Stimulated activated CD4-positive, alpha-beta T cell treated with anti-CD3 and anti-CD28 coated beads, Interleukin-12 subunit alpha, Interleukin-12 subunit beta, amount 100 ng/mL, for 24 hours (primary cell): ENCODE measurements at regions not wholly inside any gene's neighbourhood (a gene's known extent, or its start where the extent isn't known, plus 50 kb on each side); places are given as distances from the start of the nearest gene placed in this dataset.

Experiments used
- DNase-seq, 2 experiments: peaks; one replicate each; pipeline ENCODE4 v3.0.0-alpha.2; 2020; ENCODE audit warnings: low read depth in 2 of 2

GRCh38 chr13:22001336-22001735 is 330.5 kb downstream of the FGF9 start:
- DNase-seq: no peak

- DNase-seq: no peak
Observed at GRCh38 chr13:22002893-22003292, 332.0 kb downstream of the FGF9 start.

- no peak for DNase-seq
Observed at GRCh38 chr13:22009500-22009899, 338.6 kb downstream of the FGF9 start.

DNA sequence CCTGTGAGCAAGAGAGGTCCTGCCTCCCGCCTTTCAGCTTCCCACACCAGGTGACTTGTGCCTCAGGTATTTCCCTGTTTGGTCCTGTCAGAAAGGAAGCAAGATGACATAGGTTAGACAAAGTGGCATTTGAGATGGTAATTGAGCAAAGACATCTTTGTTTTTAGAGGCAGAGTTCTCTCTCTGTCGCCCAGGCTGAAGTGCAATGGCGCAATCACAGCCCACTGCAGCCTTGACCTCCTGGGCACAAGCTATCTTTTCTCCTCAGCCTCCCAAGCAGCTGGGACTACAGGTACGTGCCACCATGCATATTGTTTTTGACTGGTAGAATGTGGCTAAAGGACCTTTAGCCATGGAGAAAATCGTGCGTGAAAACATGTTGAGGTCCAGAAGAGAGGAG is 339.1 kb downstream of the FGF9 start:
- DNase-seq: no peak

GRCh38 chr13:22012686-22013085 is 341.8 kb downstream of the FGF9 start:
- no peak for DNase-seq

GRCh38 chr13:22014469-22014868 is 343.6 kb downstream of the FGF9 start:
- DNase-seq: no peak

GRCh38 chr13:22017226-22017625 is 346.4 kb downstream of the FGF9 start:
- no peak for DNase-seq

DNA sequence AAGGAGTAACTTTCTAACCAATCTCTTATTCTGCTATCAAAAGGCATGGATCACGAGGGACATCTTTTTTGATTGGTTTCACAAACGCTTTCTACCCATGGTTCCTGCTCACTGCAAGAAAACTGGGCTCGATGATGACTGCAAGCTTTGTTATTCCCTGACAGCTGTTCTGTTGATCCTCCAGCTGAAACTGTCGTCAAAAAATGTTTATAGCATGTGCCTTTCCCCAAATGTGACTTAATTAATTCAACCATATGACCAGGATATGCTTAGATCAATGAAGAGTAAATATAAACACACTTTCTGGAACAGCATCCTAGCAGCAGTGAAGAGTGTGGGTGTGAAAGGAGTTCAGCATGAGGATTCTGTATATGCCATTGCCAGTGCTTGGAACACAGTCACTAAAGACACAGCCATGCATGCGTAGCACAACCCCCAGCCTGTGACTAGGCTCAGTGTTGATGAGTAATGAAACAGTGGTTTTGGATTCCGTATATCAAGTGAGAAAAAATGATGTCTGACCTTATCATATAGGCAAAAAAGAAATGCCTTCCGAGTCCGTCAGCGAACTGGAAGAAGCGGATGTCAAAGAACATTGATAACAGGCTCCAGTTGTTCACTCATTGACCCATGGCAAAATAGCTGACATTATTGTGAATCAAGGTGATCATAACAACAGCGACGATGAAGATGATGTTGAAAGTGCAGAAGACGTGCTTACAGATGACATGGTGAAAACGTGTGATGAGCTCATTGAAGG is 347.4 kb downstream of the FGF9 start:
- DNase-seq: no peak

DNA sequence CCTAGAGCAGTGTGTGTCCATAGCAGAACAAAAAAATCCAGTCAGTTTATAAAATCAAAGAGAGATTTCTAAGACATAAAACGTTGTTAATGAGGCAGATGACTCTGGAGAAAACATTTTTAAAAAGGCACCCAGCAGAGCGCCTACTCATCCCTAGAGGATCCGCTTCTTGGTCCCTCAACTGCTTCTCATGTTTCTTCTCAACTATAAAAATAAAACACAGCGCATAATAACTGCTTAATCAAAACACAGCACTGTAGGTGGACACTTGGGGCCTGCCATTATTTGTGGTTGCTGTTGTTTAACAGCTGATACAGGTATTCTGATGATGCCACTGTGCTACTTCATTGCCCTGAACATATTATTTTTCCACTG is 347.9 kb downstream of the FGF9 start:
- no peak for DNase-seq

- no peak for DNase-seq
Observed at GRCh38 chr13:22024381-22024994, 353.6 kb downstream of the FGF9 start.

- DNase-seq: no peak
Observed at GRCh38 chr13:22027566-22027965, 356.7 kb downstream of the FGF9 start.

GRCh38 chr13:22028831-22029230 is 358.0 kb downstream of the FGF9 start:
- no peak for DNase-seq

- no peak for DNase-seq
Observed at GRCh38 chr13:22030321-22030720, 359.4 kb downstream of the FGF9 start.

- no peak for DNase-seq
Observed at GRCh38 chr13:22031702-22032286, 360.9 kb downstream of the FGF9 start.

GRCh38 chr13:22032905-22033304 is 362.0 kb downstream of the FGF9 start:
- DNase-seq: no peak

DNA sequence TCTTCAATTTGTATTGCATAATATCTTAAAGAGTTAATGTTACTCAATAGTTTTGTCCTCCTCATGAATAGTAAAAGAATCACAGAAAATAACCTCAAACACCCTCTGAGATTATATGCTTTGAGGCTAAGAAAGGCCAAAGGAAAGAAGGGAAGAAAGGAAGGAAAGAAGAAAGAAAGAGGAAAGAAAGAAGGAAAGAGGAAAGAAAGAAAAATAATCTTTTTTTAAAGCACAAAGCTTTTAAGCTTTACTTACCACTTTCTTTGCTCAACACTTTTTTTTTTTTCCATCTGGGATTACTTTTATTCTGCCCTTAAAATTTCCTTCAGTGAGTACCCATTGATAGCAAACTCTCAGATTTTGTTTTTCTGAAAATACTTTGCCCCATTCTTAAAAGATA is 369.1 kb downstream of the FGF9 start:
- no peak for DNase-seq

GRCh38 chr13:22040810-22041364 is 370.0 kb downstream of the FGF9 start:
- no peak for DNase-seq

GRCh38 chr13:22041741-22042140 is 370.9 kb downstream of the FGF9 start:
- no peak for DNase-seq

DNA sequence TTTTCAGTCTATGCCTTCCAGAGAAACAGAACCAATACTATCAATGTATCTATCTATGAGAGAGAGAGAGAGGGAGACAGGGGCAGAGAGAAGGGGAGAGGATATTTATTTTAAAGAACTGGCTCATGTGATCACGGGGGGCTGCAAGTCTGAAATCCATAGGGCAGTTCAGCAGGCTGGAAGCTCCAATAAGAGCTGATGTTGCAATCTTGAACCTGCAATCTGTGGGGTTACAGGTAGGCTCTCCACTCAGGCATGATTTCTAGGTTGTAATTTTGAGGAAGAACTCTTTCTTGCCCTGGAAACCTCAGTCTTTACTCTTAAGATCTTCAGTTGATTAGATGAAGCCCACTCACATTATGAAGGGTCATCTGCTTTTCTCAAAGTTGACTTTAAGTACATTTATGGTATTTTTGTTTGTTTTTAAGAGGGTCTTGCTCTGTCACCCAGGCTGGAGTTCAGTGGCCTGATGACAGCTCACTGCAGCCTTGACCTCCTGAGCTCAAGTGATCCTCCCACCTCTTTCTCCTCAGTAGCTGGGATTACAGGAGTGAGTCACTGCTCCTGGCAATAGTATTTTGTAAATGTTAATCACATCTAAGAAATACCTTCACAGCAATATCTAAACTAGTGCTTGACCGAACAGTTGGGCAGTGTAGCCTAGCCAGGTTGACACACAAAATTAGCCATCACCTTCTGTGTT is 376.4 kb downstream of the FGF9 start:
- no peak for DNase-seq

DNA sequence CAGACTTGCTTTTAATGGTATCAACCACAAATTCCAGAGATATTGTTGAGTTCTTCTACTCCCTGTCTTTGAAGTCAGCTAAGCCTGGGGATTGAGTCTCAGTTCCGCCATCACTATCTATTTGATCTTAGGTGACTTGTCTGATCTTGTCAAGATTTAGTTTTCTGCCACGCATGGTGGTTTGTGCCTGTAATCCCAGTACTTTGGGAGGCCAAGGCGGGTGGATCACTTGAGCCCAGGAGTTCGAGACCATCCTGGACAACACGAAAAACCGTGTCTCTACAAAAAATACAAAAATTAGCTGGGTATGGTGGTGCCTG is 376.9 kb downstream of the FGF9 start:
- DNase-seq: no peak

GRCh38 chr13:22049384-22049783 is 378.5 kb downstream of the FGF9 start:
- DNase-seq: no peak

- no peak for DNase-seq
Observed at GRCh38 chr13:22050951-22051563, 380.2 kb downstream of the FGF9 start.
